ENCODE measurements at regions not wholly inside any gene's neighbourhood (a gene's known extent, or its start where the extent isn't known, plus 50 kb on each side); places are given as distances from the start of the nearest gene placed in this dataset.
"Not testable (repeated sequence)": the region's sequence is repeated elsewhere in the genome, so short reads cannot be mapped to it uniquely, and the experiment has no call there.

DNA sequence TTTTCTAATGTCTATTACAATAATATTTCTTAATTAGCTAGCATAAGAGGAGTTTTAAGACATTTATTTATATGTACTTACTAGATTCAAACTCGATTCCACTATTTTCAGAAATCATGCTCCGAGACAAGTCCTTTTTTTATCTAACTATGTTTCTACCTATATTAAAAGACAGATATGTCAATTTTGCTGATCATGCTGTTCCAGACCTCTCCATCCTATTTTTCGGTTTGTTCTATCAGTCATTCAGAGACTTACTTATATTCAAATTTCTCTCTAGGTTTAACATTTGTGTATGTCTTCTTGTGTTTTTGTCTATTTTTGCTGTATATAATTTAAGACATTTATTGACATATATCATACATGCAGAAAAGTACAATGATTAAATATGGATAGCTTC, 635.5 kb downstream of the ZNF716 start:
- intact Hi-C loops (cut with DNase I); DNase-seq: not testable (repeated sequence)

DNA sequence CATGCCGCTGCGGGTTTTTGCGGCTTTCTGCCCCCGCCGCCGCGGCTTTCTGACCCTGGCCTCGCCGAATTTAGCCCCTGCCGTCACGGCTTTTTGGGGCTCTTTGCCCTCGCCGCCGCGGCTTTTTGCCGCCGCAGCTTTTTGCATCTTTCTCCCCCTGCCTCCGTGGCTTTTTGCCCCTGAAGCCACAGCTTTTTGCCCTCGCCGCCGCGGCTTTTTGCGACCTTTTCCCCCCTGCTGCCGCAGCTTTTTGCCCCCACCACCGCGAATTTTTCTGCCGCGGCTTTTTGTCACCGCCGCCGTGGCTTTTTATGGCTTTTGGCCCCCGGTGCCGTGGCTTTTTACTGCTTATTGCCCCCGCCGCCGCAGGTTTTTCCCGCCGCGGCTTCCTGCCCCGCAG, 636.5 kb downstream of the ZNF716 start:
- intact Hi-C loops (cut with DNase I) = no loop called here
- peak in 3 of 10 donors; percentile 11 to 54 (median 39) for DNase-seq

DNA sequence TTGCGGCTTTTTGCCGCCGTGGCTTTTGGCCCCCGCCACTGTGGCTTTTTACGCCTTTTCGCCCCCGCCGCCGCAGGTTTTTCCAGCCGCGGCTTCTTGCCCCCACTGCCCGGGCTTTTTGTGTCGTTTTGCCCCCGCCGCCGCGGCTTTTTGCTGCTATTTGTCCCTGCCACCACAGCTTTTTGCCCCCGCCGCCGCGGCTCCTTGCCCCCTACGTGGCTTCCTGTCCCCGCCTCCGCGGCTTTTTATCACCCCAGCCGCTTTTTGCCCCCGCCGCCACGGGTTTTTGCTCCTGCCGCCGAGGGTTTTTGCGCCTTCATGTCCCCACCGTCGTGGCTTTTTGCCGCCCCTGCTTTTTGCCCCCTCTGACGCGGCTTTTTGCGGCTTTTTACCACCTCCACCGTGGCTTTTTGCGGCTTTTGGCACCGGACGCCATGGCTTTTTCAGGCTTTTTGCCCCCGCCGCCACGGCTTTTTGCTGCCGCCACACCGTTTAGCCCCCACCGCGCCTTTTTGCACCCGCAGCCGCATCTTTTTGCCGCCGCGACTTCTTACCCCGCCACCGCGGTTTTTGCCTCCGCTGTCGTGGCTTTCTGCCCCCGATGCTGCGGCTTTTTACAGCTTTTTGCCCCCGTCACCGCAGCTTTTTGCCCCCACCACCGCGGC, 637.0 kb downstream of the ZNF716 start:
- intact Hi-C loops (cut with DNase I) = no loop called here
- peak in 4 of 10 donors; percentile 7 to 80 (median 64) for DNase-seq

DNA sequence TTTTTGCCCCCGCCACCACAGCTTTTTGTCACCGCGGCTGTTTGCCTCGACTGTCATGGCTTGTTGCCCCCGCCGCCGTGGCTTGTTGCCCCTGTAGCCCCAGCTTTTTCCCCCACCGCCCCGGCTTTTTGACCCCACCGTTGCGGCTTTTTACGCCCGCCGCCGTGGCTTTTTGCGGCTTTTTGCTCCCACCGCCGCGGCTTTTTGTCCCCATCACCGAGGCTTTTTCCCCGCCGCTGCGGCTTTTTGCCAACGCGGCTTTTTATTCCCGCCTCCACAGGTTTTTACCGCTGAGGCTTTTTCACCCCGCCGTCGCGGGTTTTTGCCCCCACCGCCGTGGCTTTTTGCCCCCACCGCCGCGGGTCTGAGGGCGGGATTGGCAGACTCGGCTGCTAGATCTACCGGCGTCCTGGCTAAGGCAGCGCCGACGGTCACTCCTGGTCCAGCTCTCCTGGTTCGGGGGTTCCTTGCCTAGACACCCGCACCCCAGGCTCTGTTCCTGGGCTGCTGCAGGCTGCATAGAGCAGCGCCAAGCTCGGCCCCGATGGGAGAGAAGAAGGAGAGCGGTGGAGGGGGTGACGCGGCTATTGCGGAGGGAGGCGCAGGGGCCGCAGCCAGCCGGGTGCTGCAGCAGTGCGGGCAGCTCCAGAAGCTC, 637.7 kb downstream of the ZNF716 start:
- intact Hi-C loops (cut with DNase I) = no loop called here
- peak in 4 of 10 donors; percentile 5 to 73 (median 68) for DNase-seq

DNA sequence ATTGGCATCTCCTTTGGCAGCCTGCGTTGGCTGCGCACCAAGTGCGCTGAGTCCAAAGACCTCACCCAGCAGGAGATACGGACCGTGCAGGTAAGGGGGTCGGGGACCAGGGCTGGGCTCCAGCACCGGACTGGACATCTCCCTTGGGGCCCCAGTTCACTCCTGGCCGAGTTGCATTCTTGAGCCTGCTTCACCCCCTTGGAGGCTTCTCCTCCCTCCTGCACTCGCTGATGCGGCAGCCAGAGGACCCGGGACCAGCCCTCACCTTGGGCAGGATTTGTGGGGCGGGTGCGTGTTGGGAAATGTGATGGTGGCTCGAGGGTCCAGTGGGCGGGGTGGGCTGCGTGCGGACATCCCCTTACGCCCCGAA, 638.2 kb downstream of the ZNF716 start:
- intact Hi-C loops (cut with DNase I) = not testable (repeated sequence)
- peak in 3 of 10 donors; percentile 51 to 77 (median 65) for DNase-seq

DNA sequence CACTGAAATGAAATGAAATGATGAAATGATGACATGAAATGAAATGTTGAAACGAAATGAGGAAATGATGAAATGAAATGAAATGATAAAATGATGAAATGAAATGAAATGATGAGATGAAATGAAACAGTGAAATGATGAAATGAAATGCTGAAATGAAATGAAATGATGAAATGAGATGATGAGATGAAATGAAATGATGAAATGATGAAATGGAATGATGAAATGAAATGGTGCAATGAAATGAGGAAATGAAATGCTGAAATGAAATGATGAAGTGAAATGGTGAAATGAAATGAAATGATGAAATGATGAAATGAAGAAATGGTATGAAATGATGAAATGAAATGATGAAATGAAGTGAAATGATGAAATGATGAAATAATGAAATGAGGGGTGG, 641.1 kb downstream of the ZNF716 start:
- intact Hi-C loops (cut with DNase I); DNase-seq: not testable (repeated sequence)

Data from posterior cingulate gyrus (tissue), 11 donors.